Right lobe of liver (tissue), 4 donors: ENCODE measurements at regions not wholly inside any gene's neighbourhood (a gene's known extent, or its start where the extent isn't known, plus 50 kb on each side); places are given as distances from the start of the nearest gene placed in this dataset.

ENCODE experiments used
- CTCF ChIP-seq, 4 donors: fragments of 200-600 bp in 3 of 4; fragments of 450-650 bp in 1 of 4; IDR thresholded peaks; one replicate each; pipeline versions ENCODE4 v1.5.1 to v1.8.0; 2016 to 2022; ENCODE audit warnings: antibody characterized with exemption in 4 of 4, mild to moderate bottlenecking in 2 of 4
- POLR2A ChIP-seq: fragments of 450-650 bp; IDR thresholded peaks from one replicate; pipeline ENCODE4 v1.6.1; 2017; ENCODE audit warnings: antibody characterized with exemption, mild to moderate bottlenecking
- donor health status: DM: no; HTN: no; CAD: no.
- donor health status: DM: no; HTN: no; CAD: no.
- donor health status: DM: no; HTN: yes; CAD: no.

DNA sequence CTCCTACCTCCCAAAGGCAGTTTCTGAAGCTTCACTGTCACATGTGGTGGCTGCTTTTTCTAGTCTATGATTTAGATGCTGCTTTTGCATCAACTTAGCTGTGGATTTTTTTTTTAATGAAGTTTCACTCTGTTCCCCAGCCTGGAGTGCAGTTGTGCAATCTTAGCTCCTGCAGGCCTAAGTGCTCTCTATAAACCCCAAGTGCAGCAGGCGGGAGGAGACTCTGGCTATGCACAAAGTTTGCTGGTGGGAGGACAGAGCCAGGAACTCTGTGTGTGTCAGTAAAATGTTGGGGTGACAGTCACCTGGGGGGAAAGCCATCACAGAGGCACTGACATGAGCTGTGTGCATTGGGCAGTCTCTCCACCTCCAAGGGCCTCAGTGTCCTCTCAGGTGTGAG lies 138.8 kb upstream of the FAM20C start:
- TF ChIP-seq POLR2A, result no peak
- TF ChIP-seq CTCF (IDR thresholded peaks at IDR 0.05), result no peak
